ENCODE measurements at regions not wholly inside any gene's neighbourhood (a gene's known extent, or its start where the extent isn't known, plus 50 kb on each side); places are given as distances from the start of the nearest gene placed in this dataset.

GRCh38 chr17:33421933-33422332 lies 128.8 kb upstream of the ASIC2 start:
- TF ChIP-seq EZH2 (optimal IDR thresholded peaks at IDR 0.05; ENCODE audit: low read depth, low read length) (no peak), CTCF (IDR thresholded peaks at IDR 0.05; ENCODE audit: low read length) (no peak)

All from MM.1S (cell line).